ENCODE measurements at regions not wholly inside any gene's neighbourhood (a gene's known extent, or its start where the extent isn't known, plus 50 kb on each side); places are given as distances from the start of the nearest gene placed in this dataset.

- no peaks in the 10 kb centered on the region for H3K4me1 ChIP-seq (ENCODE audit: low read length)
- TF ChIP-seq EZH2 (optimal IDR thresholded peaks at IDR 0.05; ENCODE audit: low read depth, low read length) (no peak), EZH2phosphoT487 (IDR thresholded peaks at IDR 0.05; ENCODE audit: low read length) (no peak), CTCF (IDR thresholded peaks at IDR 0.05; ENCODE audit: low read length) (no peak)
- H3K9me3 ChIP-seq (replicated peaks; ENCODE audit: insufficient read depth, low read length) = no peaks in the 10 kb centered on the region
- H4K20me1 ChIP-seq (ENCODE audit: insufficient read depth, low read length) = no peaks in the 10 kb centered on the region
- H3K4me2 ChIP-seq (ENCODE audit: low read depth, low read length) = no peak overlapping the region
- no peaks in the 10 kb centered on the region for H3K9me2 ChIP-seq (replicated peaks; ENCODE audit: insufficient read depth, low read length)
- no peak overlapping the region for H3K27ac ChIP-seq (ENCODE audit: low read length)
- no peak overlapping the region for H3K9ac ChIP-seq (ENCODE audit: low read length)
- H3F3A ChIP-seq (ENCODE audit: insufficient read depth, low read length) = no peaks in the 10 kb centered on the region
- no peaks in the 10 kb centered on the region for H3K36me3 ChIP-seq (replicated peaks; ENCODE audit: insufficient read depth, low read length)
- H3K27me3 ChIP-seq (replicated peaks; ENCODE audit: insufficient read depth, low read length) = no peaks in the 10 kb centered on the region
- no peak overlapping the region for H2AFZ ChIP-seq (ENCODE audit: low read length)
- H3K4me3 ChIP-seq (ENCODE audit: low read length) = no peak overlapping the region
- H3K79me2 ChIP-seq (ENCODE audit: low read length) = no peaks in the 10 kb centered on the region
- no peak for DNase-seq
Observed at GRCh38 chr10:44216073-44216472, 168.8 kb downstream of the CXCL12 start.

GRCh38 chr10:44209811-44210210, 175.1 kb downstream of the CXCL12 start:
- H3F3A ChIP-seq (ENCODE audit: insufficient read depth, low read length) = no peaks in the 10 kb centered on the region
- H3K9me2 ChIP-seq (replicated peaks; ENCODE audit: insufficient read depth, low read length) = no peaks in the 10 kb centered on the region
- TF ChIP-seq EZH2phosphoT487 (IDR thresholded peaks at IDR 0.05; ENCODE audit: low read length) (no peak), CTCF (IDR thresholded peaks at IDR 0.05; ENCODE audit: low read length) (no peak), EZH2 (optimal IDR thresholded peaks at IDR 0.05; ENCODE audit: low read depth, low read length) (no peak)
- no peaks in the 10 kb centered on the region for H3K9me3 ChIP-seq (replicated peaks; ENCODE audit: insufficient read depth, low read length)
- H3K4me2 ChIP-seq (ENCODE audit: low read depth, low read length) = no peak overlapping the region
- H3K36me3 ChIP-seq (replicated peaks; ENCODE audit: insufficient read depth, low read length) = no peaks in the 10 kb centered on the region
- no peak overlapping the region for H2AFZ ChIP-seq (ENCODE audit: low read length)
- no peaks in the 10 kb centered on the region for H4K20me1 ChIP-seq (ENCODE audit: insufficient read depth, low read length)
- no peak overlapping the region for H3K9ac ChIP-seq (ENCODE audit: low read length)
- H3K27ac ChIP-seq (ENCODE audit: low read length) = no peak overlapping the region
- H3K79me2 ChIP-seq (ENCODE audit: low read length) = no peaks in the 10 kb centered on the region
- no peak overlapping the region for H3K4me3 ChIP-seq (ENCODE audit: low read length)
- no peak for DNase-seq
- no peaks in the 10 kb centered on the region for H3K27me3 ChIP-seq (replicated peaks; ENCODE audit: insufficient read depth, low read length)
- no peaks in the 10 kb centered on the region for H3K4me1 ChIP-seq (ENCODE audit: low read length)

GRCh38 chr10:44207160-44207559, 177.7 kb downstream of the CXCL12 start:
- H3K79me2 ChIP-seq (ENCODE audit: low read length) = no peaks in the 10 kb centered on the region
- no peak overlapping the region for H3K27ac ChIP-seq (ENCODE audit: low read length)
- H3K27me3 ChIP-seq (replicated peaks; ENCODE audit: insufficient read depth, low read length) = no peaks in the 10 kb centered on the region
- no peaks in the 10 kb centered on the region for H3K9me2 ChIP-seq (replicated peaks; ENCODE audit: insufficient read depth, low read length)
- no peaks in the 10 kb centered on the region for H3K4me1 ChIP-seq (ENCODE audit: low read length)
- no peaks in the 10 kb centered on the region for H3K9me3 ChIP-seq (replicated peaks; ENCODE audit: insufficient read depth, low read length)
- no peaks in the 10 kb centered on the region for H3K36me3 ChIP-seq (replicated peaks; ENCODE audit: insufficient read depth, low read length)
- H3K4me2 ChIP-seq (ENCODE audit: low read depth, low read length) = no peak overlapping the region
- H3K4me3 ChIP-seq (ENCODE audit: low read length) = no peak overlapping the region
- no peak overlapping the region for H2AFZ ChIP-seq (ENCODE audit: low read length)
- H4K20me1 ChIP-seq (ENCODE audit: insufficient read depth, low read length) = no peaks in the 10 kb centered on the region
- no peaks in the 10 kb centered on the region for H3F3A ChIP-seq (ENCODE audit: insufficient read depth, low read length)
- DNase-seq = no peak
- TF ChIP-seq EZH2 (optimal IDR thresholded peaks at IDR 0.05; ENCODE audit: low read depth, low read length) = no peak
- no peak for TF ChIP-seq CTCF (IDR thresholded peaks at IDR 0.05; ENCODE audit: low read length)
- no peak for TF ChIP-seq EZH2phosphoT487 (IDR thresholded peaks at IDR 0.05; ENCODE audit: low read length)
- H3K9ac ChIP-seq (ENCODE audit: low read length) = no peak overlapping the region
